ENCODE measurements at regions not wholly inside any gene's neighbourhood (a gene's known extent, or its start where the extent isn't known, plus 50 kb on each side); places are given as distances from the start of the nearest gene placed in this dataset.

DNA sequence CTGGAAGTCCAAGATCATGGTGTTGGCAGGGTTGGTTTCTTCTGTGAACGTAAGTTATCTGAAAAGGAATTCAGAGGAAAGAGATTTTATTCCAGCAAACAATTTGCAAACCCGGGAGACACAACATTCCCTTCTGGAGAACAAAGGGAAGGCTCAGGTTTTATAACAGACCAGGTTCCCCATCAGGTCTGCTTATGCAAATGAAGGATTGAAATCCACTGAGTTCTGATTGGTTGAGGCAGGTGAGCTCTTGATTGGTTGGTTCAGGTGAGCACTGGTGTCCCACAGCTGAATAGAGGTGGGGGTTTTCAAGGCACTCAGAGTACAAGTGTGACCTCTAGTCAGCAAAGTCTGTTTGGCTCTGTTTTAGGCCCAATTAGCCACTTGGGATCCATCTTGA is 1306.8 kb downstream of the TBC1D22A start:
- TF ChIP-seq GATA2 (IDR thresholded peaks at IDR 0.05; ENCODE audit: low read depth, low read length) (no peak), GATA3 (IDR thresholded peaks at IDR 0.05; ENCODE audit: low read depth, low read length) (no peak)
